22Rv1 (cell line): ENCODE measurements at regions not wholly inside any gene's neighbourhood (a gene's known extent, or its start where the extent isn't known, plus 50 kb on each side); places are given as distances from the start of the nearest gene placed in this dataset.

ENCODE experiments used
- CTCF ChIP-seq: fragments of 450-650 bp; IDR thresholded peaks from 2 replicates; pipeline ENCODE4 v1.5.1; 2017; ENCODE audit warnings: mild to moderate bottlenecking
- ZFX ChIP-seq: fragments of 450-650 bp; IDR thresholded peaks from 2 replicates; pipeline ENCODE4 v1.6.1; 2017; ENCODE audit warnings: antibody characterized with exemption, borderline replicate concordance

- peak; percentile 22; the same call in 1 of the 2 replicates for TF ChIP-seq CTCF
- no peak for TF ChIP-seq ZFX
Observed at GRCh38 chrX:131854581-131854980, 168.5 kb upstream of the STK26 start.
